Testis (tissue), 2 donors: ENCODE measurements at regions not wholly inside any gene's neighbourhood (a gene's known extent, or its start where the extent isn't known, plus 50 kb on each side); places are given as distances from the start of the nearest gene placed in this dataset.

Experiments used
- CTCF ChIP-seq, 3 experiments: fragments of 450-650 bp in 2 of 3; fragments of 200-600 bp in 1 of 3; sonication (generic) in 1 of 3; IDR thresholded peaks; one replicate each; pipeline ENCODE4 v1.5.1; 2016 to 2019; ENCODE audit warnings: antibody characterized with exemption in 3 of 3, mild to moderate bottlenecking in 2 of 3, moderate library complexity in 1 of 3
- POLR2A ChIP-seq: fragments of 450-650 bp; IDR thresholded peaks from one replicate; pipeline ENCODE4 v1.6.1; 2017; ENCODE audit warnings: antibody characterized with exemption, mild to moderate bottlenecking, moderate library complexity

- TF ChIP-seq POLR2A (no peak), CTCF (IDR thresholded peaks at IDR 0.05) (no peak)
Measured at GRCh38 chr18:7317804-7318231, 86.9 kb downstream of the LRRC30 start.
